ENCODE measurements at regions not wholly inside any gene's neighbourhood (a gene's known extent, or its start where the extent isn't known, plus 50 kb on each side); places are given as distances from the start of the nearest gene placed in this dataset.
"Not testable (repeated sequence)": the region's sequence is repeated elsewhere in the genome, so short reads cannot be mapped to it uniquely, and the experiment has no call there.

- H3K4me3 Mint-ChIP-seq; H3K27me3 Mint-ChIP-seq; H3K27ac Mint-ChIP-seq; CTCF ChIA-PET; POLR2A ChIA-PET; H3K4me1 Mint-ChIP-seq; DNase-seq; H3K9me3 Mint-ChIP-seq; H3K36me3 Mint-ChIP-seq (ENCODE audit: low read depth): not testable (repeated sequence)
Observed at GRCh38 chr10:35817109-35817508, 175.0 kb upstream of the FZD8 start.

- no peaks in the 10 kb centered on the region for H3K4me1 Mint-ChIP-seq
- no peak overlapping the region for H3K4me3 Mint-ChIP-seq
- peaks cover 5% of the 10 kb centered on the region for H3K9me3 Mint-ChIP-seq
- DNase-seq: no peak
- H3K36me3 Mint-ChIP-seq (ENCODE audit: low read depth): no peaks in the 10 kb centered on the region
- H3K27me3 Mint-ChIP-seq: no peaks in the 10 kb centered on the region
- no peak overlapping the region for H3K27ac Mint-ChIP-seq
- POLR2A ChIA-PET: no interaction called here
- CTCF ChIA-PET: no interaction called here
Observed at GRCh38 chr10:35813219-35813618, 171.1 kb upstream of the FZD8 start.

- ChIA-PET CTCF (interaction anchor here (0.7 kb wide), 1 partner anchor 135 kb away, joined by 3 read pairs; no protein-coding TSS in a partner anchor), POLR2A (no interaction called here)
- no peaks in the 10 kb centered on the region for H3K27me3 Mint-ChIP-seq
- peaks cover 5% of the 10 kb centered on the region for H3K9me3 Mint-ChIP-seq
- no peaks in the 10 kb centered on the region for H3K36me3 Mint-ChIP-seq (ENCODE audit: low read depth)
- no peaks in the 10 kb centered on the region for H3K4me1 Mint-ChIP-seq
- H3K4me3 Mint-ChIP-seq: no peak overlapping the region
- no peak overlapping the region for H3K27ac Mint-ChIP-seq
- no peak for DNase-seq
Observed at GRCh38 chr10:35808344-35808743, 166.2 kb upstream of the FZD8 start.

GRCh38 chr10:35803046-35803445 is 160.9 kb upstream of the FZD8 start:
- Mint-ChIP-seq H3K4me3 (no peak overlapping the region), H3K36me3 (ENCODE audit: low read depth) (no peaks in the 10 kb centered on the region), H3K27ac (no peak overlapping the region)

GRCh38 chr10:35797187-35797586 is 155.1 kb upstream of the FZD8 start:
- ChIA-PET POLR2A (no interaction called here), CTCF (no interaction called here)
- no peaks in the 10 kb centered on the region for H3K9me3 Mint-ChIP-seq
- H3K36me3 Mint-ChIP-seq (ENCODE audit: low read depth): no peaks in the 10 kb centered on the region
- H3K27ac Mint-ChIP-seq: no peak overlapping the region
- DNase-seq: no peak
- H3K4me3 Mint-ChIP-seq: no peak overlapping the region
- H3K4me1 Mint-ChIP-seq: no peaks in the 10 kb centered on the region
- H3K27me3 Mint-ChIP-seq: no peaks in the 10 kb centered on the region

More at GRCh38 chr10:35803046-35803445, 160.9 kb upstream of the FZD8 start:
- DNase-seq: no peak
- ChIA-PET POLR2A (no interaction called here), CTCF (interaction anchor here (0.6 kb wide), 1 partner anchor 681 kb away, joined by 3 read pairs; no protein-coding TSS in a partner anchor)
- Mint-ChIP-seq H3K27me3 (no peaks in the 10 kb centered on the region), H3K4me1 (no peaks in the 10 kb centered on the region), H3K9me3 (no peaks in the 10 kb centered on the region)

- ChIA-PET CTCF (no interaction called here), POLR2A (no interaction called here)
- no peaks in the 10 kb centered on the region for H3K4me1 Mint-ChIP-seq
- no peak overlapping the region for H3K4me3 Mint-ChIP-seq
- no peak overlapping the region for H3K27ac Mint-ChIP-seq
- no peaks in the 10 kb centered on the region for H3K36me3 Mint-ChIP-seq (ENCODE audit: low read depth)
- no peak for DNase-seq
- no peaks in the 10 kb centered on the region for H3K9me3 Mint-ChIP-seq
- no peaks in the 10 kb centered on the region for H3K27me3 Mint-ChIP-seq
Observed at GRCh38 chr10:35795131-35795824, 153.2 kb upstream of the FZD8 start.

GRCh38 chr10:35794703-35795102 is 152.6 kb upstream of the FZD8 start:
- no peaks in the 10 kb centered on the region for H3K9me3 Mint-ChIP-seq
- no peak for DNase-seq
- POLR2A ChIA-PET: no interaction called here

GRCh38 chr10:35792291-35792690 is 150.2 kb upstream of the FZD8 start:
- no peak for DNase-seq
- H3K27ac Mint-ChIP-seq: no peak overlapping the region
- ChIA-PET CTCF (no interaction called here), POLR2A (no interaction called here)
- H3K27me3 Mint-ChIP-seq: no peaks in the 10 kb centered on the region
- H3K36me3 Mint-ChIP-seq (ENCODE audit: low read depth): no peaks in the 10 kb centered on the region
- H3K4me1 Mint-ChIP-seq: no peaks in the 10 kb centered on the region
- no peaks in the 10 kb centered on the region for H3K9me3 Mint-ChIP-seq
- no peak overlapping the region for H3K4me3 Mint-ChIP-seq

More at GRCh38 chr10:35794703-35795102, 152.6 kb upstream of the FZD8 start:
- Mint-ChIP-seq H3K27ac (no peak overlapping the region), H3K4me1 (no peaks in the 10 kb centered on the region), H3K4me3 (no peak overlapping the region), H3K36me3 (ENCODE audit: low read depth) (no peaks in the 10 kb centered on the region), H3K27me3 (no peaks in the 10 kb centered on the region)
- CTCF ChIA-PET: interaction anchor here (0.6 kb wide), 1 partner anchor 234 kb away, joined by 3 read pairs; no protein-coding TSS in a partner anchor

GRCh38 chr10:35789996-35790395 is 147.9 kb upstream of the FZD8 start:
- no peaks in the 10 kb centered on the region for H3K9me3 Mint-ChIP-seq
- no peaks in the 10 kb centered on the region for H3K27me3 Mint-ChIP-seq
- H3K27ac Mint-ChIP-seq: no peak overlapping the region
- POLR2A ChIA-PET: no interaction called here
- no peaks in the 10 kb centered on the region for H3K4me1 Mint-ChIP-seq
- DNase-seq: no peak
- CTCF ChIA-PET: no interaction called here
- no peaks in the 10 kb centered on the region for H3K36me3 Mint-ChIP-seq (ENCODE audit: low read depth)
- H3K4me3 Mint-ChIP-seq: no peak overlapping the region

- Mint-ChIP-seq H3K4me3 (no peak overlapping the region), H3K27ac (no peak overlapping the region), H3K9me3 (no peaks in the 10 kb centered on the region), H3K36me3 (ENCODE audit: low read depth) (no peaks in the 10 kb centered on the region), H3K4me1 (no peaks in the 10 kb centered on the region), H3K27me3 (no peaks in the 10 kb centered on the region)
- no peak for DNase-seq
- CTCF ChIA-PET: no interaction called here
- POLR2A ChIA-PET: no interaction called here
Observed at GRCh38 chr10:35784751-35785150, 142.7 kb upstream of the FZD8 start.

- H3K9me3 Mint-ChIP-seq: no peaks in the 10 kb centered on the region
- H3K4me3 Mint-ChIP-seq: no peak overlapping the region
- no peaks in the 10 kb centered on the region for H3K4me1 Mint-ChIP-seq
- ChIA-PET CTCF (no interaction called here), POLR2A (no interaction called here)
- no peak for DNase-seq
- H3K27me3 Mint-ChIP-seq: no peaks in the 10 kb centered on the region
- H3K27ac Mint-ChIP-seq: no peak overlapping the region
- no peaks in the 10 kb centered on the region for H3K36me3 Mint-ChIP-seq (ENCODE audit: low read depth)
Observed at GRCh38 chr10:35783305-35783838, 141.3 kb upstream of the FZD8 start.

GRCh38 chr10:35781643-35782035 is 139.5 kb upstream of the FZD8 start:
- no peak overlapping the region for H3K27ac Mint-ChIP-seq
- POLR2A ChIA-PET: no interaction called here
- no peaks in the 10 kb centered on the region for H3K36me3 Mint-ChIP-seq (ENCODE audit: low read depth)
- no peak overlapping the region for H3K4me3 Mint-ChIP-seq
- H3K27me3 Mint-ChIP-seq: no peaks in the 10 kb centered on the region
- no peak for DNase-seq
- no peaks in the 10 kb centered on the region for H3K4me1 Mint-ChIP-seq
- CTCF ChIA-PET: interaction anchor here (0.6 kb wide), 1 partner anchor 1524 kb away, joined by 3 read pairs; no protein-coding TSS in a partner anchor
- no peaks in the 10 kb centered on the region for H3K9me3 Mint-ChIP-seq

- CTCF ChIA-PET: interaction anchor here (0.6 kb wide), 1 partner anchor 1524 kb away, joined by 3 read pairs; no protein-coding TSS in a partner anchor
- Mint-ChIP-seq H3K36me3 (ENCODE audit: low read depth) (no peaks in the 10 kb centered on the region), H3K4me1 (no peaks in the 10 kb centered on the region), H3K4me3 (no peak overlapping the region), H3K27ac (no peak overlapping the region), H3K27me3 (no peaks in the 10 kb centered on the region), H3K9me3 (no peaks in the 10 kb centered on the region)
- POLR2A ChIA-PET: no interaction called here
- DNase-seq: no peak
Observed at GRCh38 chr10:35780970-35781642, 139.0 kb upstream of the FZD8 start.

Data from activated CD4-positive, alpha-beta T cell treated with anti-CD3 and anti-CD28 coated beads, Interleukin-2, amount 10 ng/mL, durations not matched to agents 7 days and 5 days (primary cell).